Testis (tissue), 2 donors: ENCODE measurements at regions not wholly inside any gene's neighbourhood (a gene's known extent, or its start where the extent isn't known, plus 50 kb on each side); places are given as distances from the start of the nearest gene placed in this dataset.

Experiments used
- POLR2A ChIP-seq: fragments of 450-650 bp; IDR thresholded peaks from one replicate; pipeline ENCODE4 v1.6.1; 2017; ENCODE audit warnings: antibody characterized with exemption, mild to moderate bottlenecking, moderate library complexity
- TF ChIP-seq, protein P1 (sequence below), 3 experiments: fragments of 450-650 bp in 2 of 3; fragments of 200-600 bp in 1 of 3; sonication (generic) in 1 of 3; IDR thresholded peaks; one replicate each; pipeline ENCODE4 v1.5.1; 2016 to 2019; ENCODE audit warnings: antibody characterized with exemption in 3 of 3, mild to moderate bottlenecking in 2 of 3, moderate library complexity in 1 of 3

DNA sequence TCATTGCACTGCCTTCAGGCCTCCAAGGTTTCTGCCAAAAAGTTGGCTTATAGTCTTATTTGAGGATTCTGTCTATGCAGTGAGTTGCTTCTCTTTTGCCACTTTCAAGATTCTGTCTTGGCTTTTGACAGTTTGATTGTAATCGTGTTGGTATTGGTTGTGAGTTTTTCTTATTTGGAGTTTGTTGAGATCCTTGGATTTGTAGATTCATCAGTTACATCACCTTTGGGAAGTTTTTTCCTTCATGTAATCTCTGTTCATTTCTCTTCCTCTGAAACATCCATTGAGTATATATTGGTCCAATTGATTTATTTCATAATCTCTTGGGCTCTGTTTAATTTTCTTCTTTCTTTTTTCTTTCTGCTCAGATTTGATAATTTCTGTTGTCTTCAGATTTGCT, 59.8 kb downstream of the SEPTIN7 start:
- TF ChIP-seq, protein P1, sequence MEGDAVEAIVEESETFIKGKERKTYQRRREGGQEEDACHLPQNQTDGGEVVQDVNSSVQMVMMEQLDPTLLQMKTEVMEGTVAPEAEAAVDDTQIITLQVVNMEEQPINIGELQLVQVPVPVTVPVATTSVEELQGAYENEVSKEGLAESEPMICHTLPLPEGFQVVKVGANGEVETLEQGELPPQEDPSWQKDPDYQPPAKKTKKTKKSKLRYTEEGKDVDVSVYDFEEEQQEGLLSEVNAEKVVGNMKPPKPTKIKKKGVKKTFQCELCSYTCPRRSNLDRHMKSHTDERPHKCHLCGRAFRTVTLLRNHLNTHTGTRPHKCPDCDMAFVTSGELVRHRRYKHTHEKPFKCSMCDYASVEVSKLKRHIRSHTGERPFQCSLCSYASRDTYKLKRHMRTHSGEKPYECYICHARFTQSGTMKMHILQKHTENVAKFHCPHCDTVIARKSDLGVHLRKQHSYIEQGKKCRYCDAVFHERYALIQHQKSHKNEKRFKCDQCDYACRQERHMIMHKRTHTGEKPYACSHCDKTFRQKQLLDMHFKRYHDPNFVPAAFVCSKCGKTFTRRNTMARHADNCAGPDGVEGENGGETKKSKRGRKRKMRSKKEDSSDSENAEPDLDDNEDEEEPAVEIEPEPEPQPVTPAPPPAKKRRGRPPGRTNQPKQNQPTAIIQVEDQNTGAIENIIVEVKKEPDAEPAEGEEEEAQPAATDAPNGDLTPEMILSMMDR (IDR thresholded peaks at IDR 0.05), result no peak
- no peak for TF ChIP-seq POLR2A
